ENCODE measurements at regions not wholly inside any gene's neighbourhood (a gene's known extent, or its start where the extent isn't known, plus 50 kb on each side); places are given as distances from the start of the nearest gene placed in this dataset.

GRCh38 chr18:46322941-46323340 is 218.8 kb downstream of the HAUS1 start:
- Histone ChIP-seq H3K4me1 (ENCODE audit: control insufficient read depth, insufficient read depth, low read length) (peaks cover 8% of the 10 kb centered on the region), H3K9me3 (ENCODE audit: control insufficient read depth, insufficient read depth, low read depth, low read length) (no peaks in the 10 kb centered on the region), H3K4me3 (ENCODE audit: low read depth, low read length) (no peak overlapping the region), H3K27ac (ENCODE audit: extremely low read depth, low read depth, low read length) (no peak overlapping the region), H3K36me3 (ENCODE audit: control insufficient read depth in 2 of 2, insufficient read depth in 1 of 2, low read length in 2 of 2) (no peaks in the 10 kb centered on the region)
- ChIA-PET POLR2A (no interaction called here), CTCF (interaction anchor here (0.6 to 1.0 kb wide), 3 partner anchors 9 to 150 kb away, joined by 3 to 5 read pairs (median 3); no protein-coding TSS in a partner anchor)
- TF ChIP-seq ZNF2 (tag by site-specific recombination; IDR thresholded peaks at IDR 0.05) (no peak), FEZF1 (tag by site-specific recombination; IDR thresholded peaks at IDR 0.05) (no peak), ZNF513 (tag by site-specific recombination; IDR thresholded peaks at IDR 0.05) (no peak), PRDM2 (tag by site-specific recombination; IDR thresholded peaks at IDR 0.05; ENCODE audit: borderline replicate concordance) (no peak)
- TF ChIP-seq, protein P1, sequence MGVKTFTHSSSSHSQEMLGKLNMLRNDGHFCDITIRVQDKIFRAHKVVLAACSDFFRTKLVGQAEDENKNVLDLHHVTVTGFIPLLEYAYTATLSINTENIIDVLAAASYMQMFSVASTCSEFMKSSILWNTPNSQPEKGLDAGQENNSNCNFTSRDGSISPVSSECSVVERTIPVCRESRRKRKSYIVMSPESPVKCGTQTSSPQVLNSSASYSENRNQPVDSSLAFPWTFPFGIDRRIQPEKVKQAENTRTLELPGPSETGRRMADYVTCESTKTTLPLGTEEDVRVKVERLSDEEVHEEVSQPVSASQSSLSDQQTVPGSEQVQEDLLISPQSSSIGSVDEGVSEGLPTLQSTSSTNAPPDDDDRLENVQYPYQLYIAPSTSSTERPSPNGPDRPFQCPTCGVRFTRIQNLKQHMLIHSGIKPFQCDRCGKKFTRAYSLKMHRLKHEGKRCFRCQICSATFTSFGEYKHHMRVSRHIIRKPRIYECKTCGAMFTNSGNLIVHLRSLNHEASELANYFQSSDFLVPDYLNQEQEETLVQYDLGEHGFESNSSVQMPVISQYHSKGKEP (tag by site-specific recombination; IDR thresholded peaks at IDR 0.05) = no peak
- TF ChIP-seq, protein P2, sequence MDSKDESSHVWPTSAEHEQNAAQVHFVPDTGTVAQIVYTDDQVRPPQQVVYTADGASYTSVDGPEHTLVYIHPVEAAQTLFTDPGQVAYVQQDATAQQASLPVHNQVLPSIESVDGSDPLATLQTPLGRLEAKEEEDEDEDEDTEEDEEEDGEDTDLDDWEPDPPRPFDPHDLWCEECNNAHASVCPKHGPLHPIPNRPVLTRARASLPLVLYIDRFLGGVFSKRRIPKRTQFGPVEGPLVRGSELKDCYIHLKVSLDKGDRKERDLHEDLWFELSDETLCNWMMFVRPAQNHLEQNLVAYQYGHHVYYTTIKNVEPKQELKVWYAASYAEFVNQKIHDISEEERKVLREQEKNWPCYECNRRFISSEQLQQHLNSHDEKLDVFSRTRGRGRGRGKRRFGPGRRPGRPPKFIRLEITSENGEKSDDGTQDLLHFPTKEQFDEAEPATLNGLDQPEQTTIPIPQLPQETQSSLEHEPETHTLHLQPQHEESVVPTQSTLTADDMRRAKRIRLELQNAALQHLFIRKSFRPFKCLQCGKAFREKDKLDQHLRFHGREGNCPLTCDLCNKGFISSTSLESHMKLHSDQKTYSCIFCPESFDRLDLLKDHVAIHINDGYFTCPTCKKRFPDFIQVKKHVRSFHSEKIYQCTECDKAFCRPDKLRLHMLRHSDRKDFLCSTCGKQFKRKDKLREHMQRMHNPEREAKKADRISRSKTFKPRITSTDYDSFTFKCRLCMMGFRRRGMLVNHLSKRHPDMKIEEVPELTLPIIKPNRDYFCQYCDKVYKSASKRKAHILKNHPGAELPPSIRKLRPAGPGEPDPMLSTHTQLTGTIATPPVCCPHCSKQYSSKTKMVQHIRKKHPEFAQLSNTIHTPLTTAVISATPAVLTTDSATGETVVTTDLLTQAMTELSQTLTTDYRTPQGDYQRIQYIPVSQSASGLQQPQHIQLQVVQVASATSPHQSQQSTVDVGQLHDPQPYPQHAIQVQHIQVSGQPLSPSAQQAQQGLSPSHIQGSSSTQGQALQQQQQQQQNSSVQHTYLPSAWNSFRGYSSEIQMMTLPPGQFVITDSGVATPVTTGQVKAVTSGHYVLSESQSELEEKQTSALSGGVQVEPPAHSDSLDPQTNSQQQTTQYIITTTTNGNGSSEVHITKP (tag by site-specific recombination; IDR thresholded peaks at IDR 0.05) = no peak

- no peak overlapping the region for H3K4me3 ChIP-seq (ENCODE audit: low read depth, low read length)
- no peak overlapping the region for H3K27ac ChIP-seq (ENCODE audit: extremely low read depth, low read depth, low read length)
- H3K4me1 ChIP-seq (ENCODE audit: control insufficient read depth, insufficient read depth, low read length) = peaks cover 8% of the 10 kb centered on the region
- no peaks in the 10 kb centered on the region for H3K9me3 ChIP-seq (ENCODE audit: control insufficient read depth, insufficient read depth, low read depth, low read length)
- CTCF ChIA-PET = interaction anchor here (0.7 to 2.4 kb wide), 3 partner anchors 44 to 334 kb away, joined by 3 to 9 read pairs (median 5); no protein-coding TSS in a partner anchor
- POLR2A ChIA-PET = interaction anchor here (0.8 kb wide), 1 partner anchor 9 kb away, joined by 3 read pairs; no protein-coding TSS in a partner anchor
- H3K36me3 ChIP-seq (ENCODE audit: control insufficient read depth in 2 of 2, insufficient read depth in 1 of 2, low read length in 2 of 2) = no peaks in the 10 kb centered on the region
- TF ChIP-seq ZBTB48 (tag by site-specific recombination; IDR thresholded peaks at IDR 0.05) (no peak), ZBTB7A (tag by site-specific recombination; IDR thresholded peaks at IDR 0.05; ENCODE audit: low read depth) (no peak), HOXD13 (CRISPR knock-in tag; IDR thresholded peaks at IDR 0.05; ENCODE audit: borderline replicate concordance) (no peak), ZSCAN5A (tag by site-specific recombination; IDR thresholded peaks at IDR 0.05) (no peak), ZNF138 (tag by site-specific recombination; IDR thresholded peaks at IDR 0.05; ENCODE audit: borderline replicate concordance) (no peak), ZBTB20 (tag by site-specific recombination; IDR thresholded peaks at IDR 0.05) (no peak), ZNF221 (tag by site-specific recombination; IDR thresholded peaks at IDR 0.05; ENCODE audit: borderline replicate concordance) (no peak), ZNF785 (tag by site-specific recombination; IDR thresholded peaks at IDR 0.05) (no peak), BCL6B (tag by site-specific recombination; IDR thresholded peaks at IDR 0.05) (no peak)
Observed at GRCh38 chr18:46324087-46324955, 220.1 kb downstream of the HAUS1 start.
